ENCODE measurements at regions not wholly inside any gene's neighbourhood (a gene's known extent, or its start where the extent isn't known, plus 50 kb on each side); places are given as distances from the start of the nearest gene placed in this dataset.

GRCh38 chr9:73549991-73550390, 398.3 kb downstream of the ANXA1 start:
- Mint-ChIP-seq H3K27ac (no peak overlapping the region), H3K9me3 (peaks cover 3% of the 10 kb centered on the region), H3K36me3 (no peaks in the 10 kb centered on the region), H3K27me3 (ENCODE audit: low read depth) (no peaks in the 10 kb centered on the region), H3K4me1 (no peaks in the 10 kb centered on the region), H3K4me3 (no peak overlapping the region)
- DNase-seq (ENCODE audit: low spot score in 2 of 2, unreplicated experiment in 2 of 2), result no peak
- TF ChIP-seq CTCF (IDR thresholded peaks at IDR 0.05; ENCODE audit: unreplicated experiment), result no peak

GRCh38 chr9:73553295-73553694, 401.6 kb downstream of the ANXA1 start:
- Mint-ChIP-seq H3K27me3 (ENCODE audit: low read depth) (no peaks in the 10 kb centered on the region), H3K4me1 (no peaks in the 10 kb centered on the region), H3K27ac (no peak overlapping the region), H3K4me3 (no peak overlapping the region), H3K9me3 (peaks cover 3% of the 10 kb centered on the region), H3K36me3 (no peaks in the 10 kb centered on the region)
- no peak for DNase-seq (ENCODE audit: low spot score in 2 of 2, unreplicated experiment in 2 of 2)
- TF ChIP-seq CTCF (IDR thresholded peaks at IDR 0.05; ENCODE audit: unreplicated experiment), result no peak

GRCh38 chr9:73558471-73558870, 406.8 kb downstream of the ANXA1 start:
- Mint-ChIP-seq H3K4me3 (no peak overlapping the region), H3K4me1 (no peaks in the 10 kb centered on the region), H3K9me3 (peaks cover 4% of the 10 kb centered on the region), H3K27ac (no peak overlapping the region), H3K27me3 (ENCODE audit: low read depth) (no peaks in the 10 kb centered on the region), H3K36me3 (no peaks in the 10 kb centered on the region)
- DNase-seq (ENCODE audit: low spot score in 2 of 2, unreplicated experiment in 2 of 2), result no peak
- TF ChIP-seq CTCF (IDR thresholded peaks at IDR 0.05; ENCODE audit: unreplicated experiment), result no peak

- no peak for DNase-seq (ENCODE audit: low spot score in 2 of 2, unreplicated experiment in 2 of 2)
- Mint-ChIP-seq H3K4me3 (no peak overlapping the region), H3K36me3 (no peaks in the 10 kb centered on the region), H3K27ac (no peak overlapping the region), H3K4me1 (no peaks in the 10 kb centered on the region), H3K27me3 (ENCODE audit: low read depth) (no peaks in the 10 kb centered on the region), H3K9me3 (peaks cover 12% of the 10 kb centered on the region)
- no peak for TF ChIP-seq CTCF (IDR thresholded peaks at IDR 0.05; ENCODE audit: unreplicated experiment)
Observed at GRCh38 chr9:73565026-73565425, 413.4 kb downstream of the ANXA1 start.

GRCh38 chr9:73565833-73566465, 414.3 kb downstream of the ANXA1 start:
- no peak overlapping the region for H3K27ac Mint-ChIP-seq
- DNase-seq (ENCODE audit: low spot score in 2 of 2, unreplicated experiment in 2 of 2), result no peak
- no peak for TF ChIP-seq CTCF (IDR thresholded peaks at IDR 0.05; ENCODE audit: unreplicated experiment)

GRCh38 chr9:73566627-73567026, 415.0 kb downstream of the ANXA1 start:
- Mint-ChIP-seq H3K27ac (no peak overlapping the region), H3K4me3 (no peak overlapping the region), H3K9me3 (peaks cover 12% of the 10 kb centered on the region), H3K36me3 (no peaks in the 10 kb centered on the region), H3K27me3 (ENCODE audit: low read depth) (no peaks in the 10 kb centered on the region), H3K4me1 (no peaks in the 10 kb centered on the region)
- no peak for DNase-seq (ENCODE audit: low spot score in 2 of 2, unreplicated experiment in 2 of 2)
- TF ChIP-seq CTCF (IDR thresholded peaks at IDR 0.05; ENCODE audit: unreplicated experiment), result no peak

More at GRCh38 chr9:73565833-73566465, 414.3 kb downstream of the ANXA1 start:
- no peaks in the 10 kb centered on the region for H3K36me3 Mint-ChIP-seq
- H3K4me3 Mint-ChIP-seq, result no peak overlapping the region
- no peaks in the 10 kb centered on the region for H3K27me3 Mint-ChIP-seq (ENCODE audit: low read depth)
- no peaks in the 10 kb centered on the region for H3K4me1 Mint-ChIP-seq
- peaks cover 12% of the 10 kb centered on the region for H3K9me3 Mint-ChIP-seq
